Effector memory CD4-positive, alpha-beta T cell (primary cell): ENCODE measurements at regions not wholly inside any gene's neighbourhood (a gene's known extent, or its start where the extent isn't known, plus 50 kb on each side); places are given as distances from the start of the nearest gene placed in this dataset.

Source experiments
- DNase-seq, 3 donors: peaks; one replicate each; pipeline ENCODE4 v3.0.0-alpha.2; 2020
- H3K27ac ChIP-seq: 2 replicates; pipeline ENCODE4 v1.7.0; 2013; ENCODE audit warnings: mild to moderate bottlenecking, low read length, moderate library complexity; ENCODE audit not compliant: insufficient read depth, poor library complexity, severe bottlenecking
- H3K27me3 ChIP-seq: replicated peaks from 2 replicates; pipeline ENCODE4 v1.7.0; 2013; ENCODE audit warnings: mild to moderate bottlenecking, low read length; ENCODE audit not compliant: insufficient read depth, control insufficient read depth, poor library complexity, severe bottlenecking
- H3K36me3 ChIP-seq: 2 replicates; pipeline ENCODE4 v1.7.0; 2013; ENCODE audit warnings: mild to moderate bottlenecking, low read length, moderate library complexity; ENCODE audit not compliant: control insufficient read depth, insufficient read depth
- H3K4me1 ChIP-seq: 2 replicates; pipeline ENCODE4 v1.7.0; 2013; ENCODE audit warnings: low read length, mild to moderate bottlenecking; ENCODE audit not compliant: control insufficient read depth, insufficient read depth, poor library complexity, severe bottlenecking
- H3K4me3 ChIP-seq: 2 replicates; pipeline ENCODE4 v1.7.0; 2013; ENCODE audit warnings: low read length, low read depth, mild to moderate bottlenecking; ENCODE audit not compliant: insufficient read depth, poor library complexity, severe bottlenecking
- H3K9me3 ChIP-seq: 2 replicates; pipeline ENCODE4 v1.7.0; 2013; ENCODE audit warnings: mild to moderate bottlenecking, low read length, moderate library complexity; ENCODE audit not compliant: control insufficient read depth

DNA sequence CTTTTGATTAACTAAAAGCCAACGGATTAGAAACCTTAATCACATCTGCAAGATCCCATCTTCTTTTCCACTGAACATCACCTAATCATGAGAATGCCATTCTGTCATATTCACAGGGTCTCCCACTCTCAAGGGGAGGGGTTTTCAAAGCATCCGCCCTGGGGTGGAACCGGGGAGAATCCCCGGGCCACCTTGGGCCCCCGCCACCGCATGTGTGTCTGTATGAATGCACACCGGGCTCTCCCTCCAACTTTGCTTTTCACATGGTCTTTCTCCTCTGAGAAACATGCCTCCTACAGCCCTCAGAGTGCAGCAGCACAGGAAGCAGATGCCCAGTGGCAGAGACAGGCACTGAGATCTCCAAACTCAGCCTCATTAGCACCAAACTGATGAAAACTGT is 233.2 kb upstream of the PPP2R2D start:
- H3K27ac ChIP-seq, result no peak overlapping the region
- no peaks in the 10 kb centered on the region for H3K36me3 ChIP-seq
- no peaks in the 10 kb centered on the region for H3K27me3 ChIP-seq
- no peak overlapping the region for H3K4me3 ChIP-seq
- DNase-seq, result no peak
- H3K9me3 ChIP-seq, result no peaks in the 10 kb centered on the region
- no peaks in the 10 kb centered on the region for H3K4me1 ChIP-seq

DNA sequence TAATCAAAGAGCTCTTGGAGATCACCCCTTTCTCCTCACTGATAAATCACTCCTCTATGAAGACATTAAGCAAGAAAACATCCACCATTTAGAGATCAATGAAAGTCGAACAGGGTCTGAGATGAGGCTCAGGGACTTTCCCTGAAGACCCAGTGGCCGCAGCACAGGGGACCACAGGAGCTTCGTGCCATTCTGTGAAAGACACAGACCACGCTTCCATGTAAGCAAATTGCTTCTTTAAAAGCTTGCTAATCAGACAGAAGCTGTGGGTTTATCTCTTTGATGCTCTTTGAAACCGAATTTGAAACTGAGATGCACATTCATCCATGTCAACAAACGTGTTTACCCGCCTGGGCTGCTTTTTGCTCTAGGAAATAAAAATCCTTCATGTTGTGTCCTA is 231.9 kb upstream of the PPP2R2D start:
- Histone ChIP-seq H3K27me3 (no peaks in the 10 kb centered on the region), H3K9me3 (no peaks in the 10 kb centered on the region), H3K4me1 (no peaks in the 10 kb centered on the region), H3K27ac (no peak overlapping the region), H3K36me3 (no peaks in the 10 kb centered on the region), H3K4me3 (no peak overlapping the region)
- DNase-seq, result no peak

DNA sequence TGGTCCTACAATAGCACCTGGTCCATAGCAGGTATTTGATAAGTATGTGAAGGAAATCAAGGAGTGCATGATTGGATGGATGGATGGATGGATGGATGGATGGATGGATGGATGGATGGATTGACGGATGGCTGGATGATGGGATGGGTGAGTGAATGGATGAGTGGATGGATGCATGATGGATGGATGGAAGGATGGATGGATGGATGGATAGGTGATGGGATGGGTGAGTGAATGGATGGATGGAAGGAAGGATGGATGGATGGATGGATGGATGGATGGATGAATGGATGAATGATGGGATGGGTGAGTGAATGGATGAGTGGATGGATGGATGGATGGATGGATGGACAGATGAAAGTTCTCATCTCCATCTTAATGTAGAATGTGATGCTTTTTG is 231.0 kb upstream of the PPP2R2D start:
- Histone ChIP-seq H3K27me3 (no peaks in the 10 kb centered on the region), H3K4me3 (no peak overlapping the region), H3K36me3 (no peaks in the 10 kb centered on the region), H3K4me1 (no peaks in the 10 kb centered on the region), H3K9me3 (no peaks in the 10 kb centered on the region), H3K27ac (no peak overlapping the region)
- no peak for DNase-seq

DNA sequence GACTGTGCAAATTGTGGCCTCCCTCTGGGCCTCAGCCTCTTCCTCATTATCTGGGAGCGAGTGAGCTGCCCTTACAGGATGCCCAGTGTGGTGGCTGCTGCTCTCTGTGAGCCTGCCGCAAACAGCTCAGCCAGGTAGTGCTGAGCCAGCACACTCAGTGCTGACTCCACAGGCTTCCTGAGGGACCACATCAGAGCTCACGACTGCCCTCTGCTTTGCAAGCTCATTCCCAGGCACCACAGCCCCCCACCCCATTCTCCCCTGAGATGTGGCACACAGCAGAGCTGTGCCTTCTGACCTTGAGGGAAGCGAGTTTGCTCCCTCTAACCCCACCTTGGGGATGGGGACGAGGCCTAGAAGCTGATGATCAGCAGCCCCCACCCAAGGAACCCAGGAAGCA is 230.5 kb upstream of the PPP2R2D start:
- H3K27ac ChIP-seq, result no peak overlapping the region
- H3K4me1 ChIP-seq, result no peaks in the 10 kb centered on the region
- H3K36me3 ChIP-seq, result no peaks in the 10 kb centered on the region
- no peak for DNase-seq
- no peak overlapping the region for H3K4me3 ChIP-seq
- no peaks in the 10 kb centered on the region for H3K9me3 ChIP-seq
- H3K27me3 ChIP-seq, result no peaks in the 10 kb centered on the region

DNA sequence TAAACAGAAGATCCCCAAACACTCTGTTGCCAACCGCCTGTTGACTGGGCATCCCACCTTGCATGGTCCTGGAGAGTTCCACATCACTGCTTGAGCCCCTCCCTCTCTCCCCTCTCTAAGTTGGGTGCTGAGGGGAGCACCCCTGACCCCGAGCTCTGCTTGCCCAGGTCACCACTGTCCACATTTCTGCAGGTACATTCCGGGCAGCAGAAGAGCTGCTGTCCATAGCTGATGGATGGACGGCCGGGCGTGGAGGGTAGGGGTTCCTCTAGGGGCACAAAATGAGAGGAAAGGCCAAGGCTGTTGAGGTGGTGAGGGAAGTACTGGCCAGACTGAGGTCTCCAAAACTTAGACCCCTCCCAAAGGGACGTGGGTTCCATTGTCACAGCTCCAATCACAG is 227.4 kb upstream of the PPP2R2D start:
- Histone ChIP-seq H3K4me3 (no peak overlapping the region), H3K9me3 (no peaks in the 10 kb centered on the region), H3K4me1 (no peaks in the 10 kb centered on the region), H3K36me3 (no peaks in the 10 kb centered on the region), H3K27me3 (no peaks in the 10 kb centered on the region), H3K27ac (no peak overlapping the region)
- DNase-seq, result no peak

DNA sequence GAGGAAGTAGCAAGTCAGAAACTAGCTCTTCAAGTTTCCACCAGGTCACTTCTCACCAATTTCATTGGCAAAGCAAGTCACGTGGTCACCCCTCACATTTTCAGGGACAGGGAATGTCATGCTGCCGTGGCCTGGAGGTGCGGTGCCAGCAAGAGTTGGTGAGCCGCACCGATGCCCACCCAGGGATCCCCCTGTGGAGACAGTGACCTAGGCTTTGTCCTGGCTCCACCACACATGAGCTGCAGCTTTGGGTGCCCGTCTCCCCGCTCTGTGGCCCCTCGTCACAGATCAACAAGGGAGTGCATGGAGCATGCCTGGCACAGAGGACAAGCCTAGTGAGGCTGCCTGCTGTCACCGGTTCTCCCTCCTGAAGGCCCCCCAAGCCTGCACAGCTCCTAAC is 226.7 kb upstream of the PPP2R2D start:
- H3K27me3 ChIP-seq, result no peaks in the 10 kb centered on the region
- H3K27ac ChIP-seq, result no peak overlapping the region
- no peak overlapping the region for H3K4me3 ChIP-seq
- no peaks in the 10 kb centered on the region for H3K36me3 ChIP-seq
- DNase-seq, result no peak
- no peaks in the 10 kb centered on the region for H3K9me3 ChIP-seq
- no peaks in the 10 kb centered on the region for H3K4me1 ChIP-seq

DNA sequence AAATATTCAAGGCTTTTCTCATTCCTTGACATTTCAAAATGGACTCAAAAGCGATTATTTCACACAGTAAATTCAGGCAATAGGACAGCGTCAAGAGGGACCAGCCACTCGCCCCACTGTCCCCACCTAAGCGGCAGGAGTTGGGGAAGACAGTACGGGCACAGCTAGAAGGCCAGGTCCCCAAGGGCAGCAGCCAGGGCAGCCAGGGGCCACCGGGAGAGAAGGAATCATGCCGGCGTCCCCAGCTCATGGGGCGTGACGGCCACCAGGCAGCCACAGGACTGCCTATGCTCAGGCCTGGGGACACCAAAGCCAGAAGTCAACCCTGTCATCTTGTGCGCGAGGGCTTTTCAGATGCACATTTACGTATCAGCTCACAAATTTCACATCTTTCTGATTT is 225.7 kb upstream of the PPP2R2D start:
- H3K36me3 ChIP-seq, result no peaks in the 10 kb centered on the region
- no peak for DNase-seq
- no peaks in the 10 kb centered on the region for H3K9me3 ChIP-seq
- H3K27ac ChIP-seq, result no peak overlapping the region
- H3K4me1 ChIP-seq, result no peaks in the 10 kb centered on the region
- H3K4me3 ChIP-seq, result no peak overlapping the region
- H3K27me3 ChIP-seq, result no peaks in the 10 kb centered on the region

DNA sequence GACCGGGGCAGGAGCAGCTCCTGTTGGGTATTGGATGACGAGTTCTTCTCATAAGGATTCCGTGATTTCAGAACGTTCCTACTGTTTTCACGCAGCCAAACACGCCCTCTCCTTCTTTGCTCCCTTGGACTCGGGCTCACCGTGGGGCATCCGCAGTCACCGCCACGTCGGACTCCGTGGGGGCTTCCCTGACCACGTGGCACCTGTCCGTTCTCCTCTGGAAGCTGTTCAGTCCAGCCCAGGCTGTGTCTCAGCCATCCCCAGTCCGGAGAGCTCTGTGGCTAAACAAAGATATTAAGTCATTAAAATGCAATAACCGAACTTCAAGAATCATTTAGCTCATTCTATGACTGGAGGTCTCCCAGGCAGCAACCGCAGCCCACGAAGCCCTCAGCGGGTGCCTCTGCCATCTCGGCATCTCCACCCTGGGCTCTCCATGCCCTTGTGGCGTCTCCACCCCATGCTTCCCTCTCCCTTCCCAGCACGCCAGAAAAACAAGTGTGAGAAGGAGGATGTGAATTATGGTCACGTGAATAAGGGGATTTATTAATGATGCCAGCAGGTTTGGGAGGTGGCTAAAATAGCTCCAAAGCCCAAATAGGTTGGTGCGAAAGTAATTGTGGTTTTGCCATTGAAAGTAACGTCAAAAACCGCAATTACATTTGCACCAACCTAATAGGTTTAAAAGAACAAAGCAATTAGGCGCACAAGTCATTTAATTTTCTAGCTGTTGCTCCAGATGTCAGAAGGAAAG is 224.6 kb upstream of the PPP2R2D start:
- Histone ChIP-seq H3K27ac (no peak overlapping the region), H3K4me3 (no peak overlapping the region), H3K4me1 (no peaks in the 10 kb centered on the region), H3K36me3 (no peaks in the 10 kb centered on the region), H3K9me3 (no peaks in the 10 kb centered on the region), H3K27me3 (no peaks in the 10 kb centered on the region)
- no peak for DNase-seq

DNA sequence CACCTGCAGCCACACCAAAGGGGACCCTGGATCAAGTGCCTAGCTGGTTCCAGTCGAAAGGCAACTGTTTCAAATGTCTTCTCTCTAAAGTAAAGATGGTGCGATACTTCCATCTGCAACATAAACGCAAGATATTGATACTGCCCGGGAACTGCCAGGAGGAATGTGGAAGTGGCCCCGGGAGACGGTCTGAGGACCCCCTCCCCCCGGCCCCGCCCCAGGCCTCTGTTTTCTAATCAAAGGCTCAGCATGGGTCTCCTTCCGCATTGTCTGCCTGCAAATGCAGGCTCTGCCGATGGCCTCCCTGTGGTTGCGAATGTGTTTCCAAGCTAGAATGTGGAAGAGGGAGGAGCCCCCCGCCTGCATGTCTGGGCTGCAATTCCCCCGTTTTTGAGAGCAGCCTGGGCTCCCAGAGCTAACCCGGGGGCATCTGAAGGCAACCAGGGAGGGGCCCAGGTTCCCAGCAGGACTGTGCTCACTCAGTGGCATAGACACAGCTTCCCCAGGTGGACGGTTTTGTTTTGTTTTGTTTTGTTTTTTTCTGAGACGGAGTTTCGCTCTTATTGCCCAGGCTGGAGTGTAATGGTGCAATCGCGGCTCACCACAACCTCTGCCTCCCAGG is 223.9 kb upstream of the PPP2R2D start:
- Histone ChIP-seq H3K4me3 (no peak overlapping the region), H3K27ac (no peak overlapping the region), H3K36me3 (no peaks in the 10 kb centered on the region), H3K4me1 (no peaks in the 10 kb centered on the region), H3K9me3 (no peaks in the 10 kb centered on the region), H3K27me3 (no peaks in the 10 kb centered on the region)
- no peak for DNase-seq

DNA sequence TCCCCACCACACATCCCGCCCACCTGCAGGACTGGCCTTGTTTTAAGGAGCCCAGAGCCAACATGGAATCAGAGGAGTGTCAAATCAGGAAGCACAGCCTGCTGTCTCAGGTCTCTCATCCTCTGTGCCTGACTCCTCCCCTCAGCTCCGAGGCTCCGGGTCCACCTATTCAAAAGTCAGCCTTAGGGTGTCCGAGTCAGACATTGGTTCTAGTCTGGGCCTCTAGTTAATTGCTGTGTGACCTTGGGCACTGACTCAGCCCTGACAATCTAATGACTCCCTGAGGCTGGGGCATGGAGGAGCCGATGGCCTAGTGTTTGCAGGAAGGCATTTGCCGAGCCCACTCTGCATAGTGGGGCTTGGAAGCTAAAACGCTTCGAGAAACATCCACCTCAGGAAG is 223.1 kb upstream of the PPP2R2D start:
- no peaks in the 10 kb centered on the region for H3K9me3 ChIP-seq
- no peak for DNase-seq

More for the DNA sequence above, 223.1 kb upstream of the PPP2R2D start:
- Histone ChIP-seq H3K4me1 (no peaks in the 10 kb centered on the region), H3K27ac (no peak overlapping the region), H3K27me3 (no peaks in the 10 kb centered on the region), H3K4me3 (no peak overlapping the region), H3K36me3 (no peaks in the 10 kb centered on the region)
